PC-3 (cell line): ENCODE measurements at regions not wholly inside any gene's neighbourhood (a gene's known extent, or its start where the extent isn't known, plus 50 kb on each side); places are given as distances from the start of the nearest gene placed in this dataset.

Source experiments
- ATAC-seq: fragments of 200-7000 bp; cut with Tn5 transposase; 2 replicates; pipeline ENCODE4 v1.9.1; 2020; ENCODE audit warnings: mild to moderate bottlenecking, moderate library complexity
- BruUV-seq: library from RNA; stranded (reverse); fragments of 400-500 nt; replicated peaks from 2 replicates; lab custom pipeline; 2021; lab: Mats Ljungman, UMichigan
- CTCF ChIA-PET: fragments of 300-600 bp; sonication (Branson Sonifier 250); formaldehyde crosslinking; loops from one replicate; lab custom pipeline; 2022; ENCODE audit warnings: antibody characterized with exemption; lab: Charles Lee
- POLR2A ChIA-PET: fragments of 300-600 bp; sonication (Branson Sonifier 250); formaldehyde crosslinking; loops from one replicate; lab custom pipeline; 2022; ENCODE audit warnings: antibody characterized with exemption; ENCODE audit not compliant: unreplicated experiment; lab: Charles Lee
- DNase-seq: peaks from one replicate; pipeline ENCODE4 v3.0.0-alpha.2; 2015
- H2AFZ ChIP-seq: fragments of 300-600 bp; sonication (generic); 2 replicates; pipeline ENCODE4 v1.6.0; 2016; ENCODE audit warnings: antibody characterized with exemption, low read length
- H3F3A ChIP-seq: fragments of 300-600 bp; sonication (generic); one replicate; pipeline ENCODE4 v1.6.0; 2017; ENCODE audit warnings: antibody characterized with exemption, low read length, control low read depth, mild to moderate bottlenecking; ENCODE audit not compliant: unreplicated experiment
- H3K27ac ChIP-seq: fragments of 300-600 bp; sonication (generic); 2 replicates; pipeline ENCODE4 v1.5.1; 2016; ENCODE audit warnings: mild to moderate bottlenecking, low read length
- H3K27me3 ChIP-seq: fragments of 300-600 bp; sonication (generic); 2 replicates; pipeline ENCODE4 v1.6.1; 2016; ENCODE audit warnings: low read length, mixed read lengths
- H3K36me3 ChIP-seq: fragments of 300-600 bp; sonication (generic); 2 replicates; pipeline ENCODE4 v1.6.1; 2016; ENCODE audit warnings: low read depth, mixed run types, low read length, mixed read lengths
- H3K4me1 ChIP-seq: fragments of 300-600 bp; sonication (generic); 2 replicates; pipeline ENCODE4 v1.5.1; 2016; ENCODE audit warnings: low read length; ENCODE audit not compliant: insufficient read depth
- H3K4me2 ChIP-seq: fragments of 300-600 bp; sonication (generic); 2 replicates; pipeline ENCODE4 v1.6.0; 2016; ENCODE audit warnings: low read length
- H3K4me3 ChIP-seq: fragments of 300-600 bp; sonication (generic); 2 replicates; pipeline ENCODE4 v1.5.1; 2016; ENCODE audit warnings: mild to moderate bottlenecking, low read length, mixed read lengths
- H3K79me2 ChIP-seq: fragments of 300-600 bp; sonication (generic); 2 replicates; pipeline ENCODE4 v1.6.1; 2017; ENCODE audit warnings: low read length, mixed read lengths
- H3K9ac ChIP-seq: fragments of 300-600 bp; sonication (generic); 2 replicates; pipeline ENCODE4 v1.6.0; 2016; ENCODE audit warnings: mild to moderate bottlenecking, low read length
- H3K9me2 ChIP-seq: fragments of 300-600 bp; sonication (generic); replicated peaks from 2 replicates; pipeline ENCODE4 v1.6.1; 2016; ENCODE audit warnings: mixed run types, low read length, mixed read lengths
- H3K9me3 ChIP-seq: fragments of 300-600 bp; sonication (generic); 2 replicates; pipeline ENCODE4 v1.6.1; 2016; ENCODE audit warnings: low read length, mixed read lengths
- H4K20me1 ChIP-seq: fragments of 300-600 bp; sonication (generic); 2 replicates; pipeline ENCODE4 v1.6.1; 2016; ENCODE audit warnings: low read length, mixed read lengths
- CTCF ChIP-seq: fragments of 300-600 bp; sonication (generic); conservative IDR thresholded peaks from 2 replicates; pipeline ENCODE4 v1.5.1; 2017; ENCODE audit warnings: antibody characterized with exemption, low read depth, mild to moderate bottlenecking, low read length
- EZH2 ChIP-seq: fragments of 300-600 bp; sonication (generic); IDR thresholded peaks from one replicate; pipeline ENCODE4 v1.6.1; 2017; ENCODE audit warnings: antibody characterized with exemption, mild to moderate bottlenecking, low read length; ENCODE audit not compliant: unreplicated experiment
- EZH2phosphoT487 ChIP-seq: fragments of 300-600 bp; sonication (generic); IDR thresholded peaks from 2 replicates; pipeline ENCODE4 v1.6.1; 2018; ENCODE audit warnings: mild to moderate bottlenecking, antibody characterized with exemption, low read length, borderline replicate concordance
- intact Hi-C: fragments of 100-400 bp; cut with micrococcal nuclease; formaldehyde crosslinking; loops from 2 replicates; pipeline ENCODE4 v1.9.0; 2023

- Histone ChIP-seq H3K27me3 (0 out of 2 replicates have a peak, but pooled peaks cover 9% of the 10 kb centered on the region), H3K4me1 (no peaks in the 10 kb centered on the region), H3K36me3 (no peaks in the 10 kb centered on the region), H2AFZ (no peak overlapping the region), H3K9me3 (no peaks in the 10 kb centered on the region), H3K4me2 (no peak overlapping the region), H3K4me3 (no peak overlapping the region), H3K27ac (no peak overlapping the region), H3K9ac (no peak overlapping the region), H3K9me2 (no peaks in the 10 kb centered on the region), H3F3A (no peaks in the 10 kb centered on the region), H3K79me2 (no peaks in the 10 kb centered on the region), H4K20me1 (no peaks in the 10 kb centered on the region)
- intact Hi-C loops, result no loop called here
- DNase-seq, result no peak
- TF ChIP-seq EZH2, result no peak
- TF ChIP-seq EZH2phosphoT487, result no peak
- TF ChIP-seq CTCF, result no peak
- no TSS peak for BruUV-seq
- ChIA-PET POLR2A (no interaction called here), CTCF (no interaction called here)
- no peak for ATAC-seq
These were observed 152.7 kb downstream of the MCHR2 start for GRCh38 chr6:99841297-99841696.

GRCh38 chr6:99846006-99846405, 148.0 kb downstream of the MCHR2 start:
- H3K9ac ChIP-seq, result no peak overlapping the region
- no peaks in the 10 kb centered on the region for H3K79me2 ChIP-seq
- H3K27me3 ChIP-seq, result peaks cover 12% of the 10 kb centered on the region; the same call in 1 of the 2 replicates
- H3K36me3 ChIP-seq, result no peaks in the 10 kb centered on the region
- H3K4me1 ChIP-seq, result no peaks in the 10 kb centered on the region
- no peak overlapping the region for H3K27ac ChIP-seq
- no peaks in the 10 kb centered on the region for H4K20me1 ChIP-seq
- intact Hi-C loops, result no loop called here
- ChIA-PET POLR2A (no interaction called here), CTCF (interaction anchor here (0.6 kb wide), 1 partner anchor 174 kb away, joined by 3 read pairs; no protein-coding TSS in a partner anchor)
- H3K9me3 ChIP-seq, result no peaks in the 10 kb centered on the region
- H2AFZ ChIP-seq, result no peak overlapping the region
- DNase-seq (no peak), ATAC-seq (no peak)
- H3K4me2 ChIP-seq, result no peak overlapping the region
- BruUV-seq, result no TSS peak
- H3K4me3 ChIP-seq, result no peak overlapping the region
- TF ChIP-seq EZH2phosphoT487 (no peak), EZH2 (no peak), CTCF (no peak)
- no peaks in the 10 kb centered on the region for H3K9me2 ChIP-seq
- H3F3A ChIP-seq, result no peaks in the 10 kb centered on the region

- ChIA-PET CTCF (no interaction called here), POLR2A (no interaction called here)
- Histone ChIP-seq H3K4me3 (no peak overlapping the region), H2AFZ (no peak overlapping the region), H3K27ac (no peak overlapping the region), H3K9me3 (no peaks in the 10 kb centered on the region), H3K4me2 (no peak overlapping the region), H3K79me2 (no peaks in the 10 kb centered on the region), H3K9me2 (no peaks in the 10 kb centered on the region), H3K36me3 (no peaks in the 10 kb centered on the region), H3K27me3 (peaks cover 22% of the 10 kb centered on the region; the same call in 1 of the 2 replicates), H3F3A (no peaks in the 10 kb centered on the region), H3K4me1 (no peaks in the 10 kb centered on the region), H3K9ac (no peak overlapping the region), H4K20me1 (no peaks in the 10 kb centered on the region)
- TF ChIP-seq EZH2phosphoT487, result no peak
- TF ChIP-seq CTCF, result no peak
- TF ChIP-seq EZH2, result no peak
- ATAC-seq, result no peak
- intact Hi-C loops, result no loop called here
- no peak for DNase-seq
- no TSS peak for BruUV-seq
These were observed 143.2 kb downstream of the MCHR2 start for GRCh38 chr6:99850841-99851240.
